Activated CD8-positive, alpha-beta memory T cell treated with anti-CD3 and anti-CD28 coated beads for 1 hour (primary cell): ENCODE measurements at regions not wholly inside any gene's neighbourhood (a gene's known extent, or its start where the extent isn't known, plus 50 kb on each side); places are given as distances from the start of the nearest gene placed in this dataset.
"Not testable (repeated sequence)": the region's sequence is repeated elsewhere in the genome, so short reads cannot be mapped to it uniquely, and the experiment has no call there.

Source experiments
- DNase-seq, 2 donors: peaks; one replicate each; pipeline ENCODE4 v3.0.0-alpha.2; 2020; ENCODE audit warnings: low read depth in 1 of 2; ENCODE audit errors: extremely low read depth in 1 of 2

GRCh38 chr17:77036841-77037381 lies 103.9 kb upstream of the SEC14L1 start:
- DNase-seq, result no peak

- DNase-seq, result no peak
These were observed 102.8 kb upstream of the SEC14L1 start for GRCh38 chr17:77037943-77038342.

- DNase-seq, result no peak
These were observed 101.7 kb upstream of the SEC14L1 start for GRCh38 chr17:77038884-77039555.

- no peak for DNase-seq
These were observed 98.1 kb upstream of the SEC14L1 start for GRCh38 chr17:77042476-77043231.

GRCh38 chr17:77045441-77046041 lies 95.2 kb upstream of the SEC14L1 start:
- no peak for DNase-seq

GRCh38 chr17:77049440-77049839 lies 91.3 kb upstream of the SEC14L1 start:
- DNase-seq, result no peak

GRCh38 chr17:77050901-77051300 lies 89.9 kb upstream of the SEC14L1 start:
- DNase-seq, result not testable (repeated sequence)

- no peak for DNase-seq
These were observed 85.8 kb upstream of the SEC14L1 start for GRCh38 chr17:77054936-77055335.

GRCh38 chr17:77055453-77055852 lies 85.3 kb upstream of the SEC14L1 start:
- no peak for DNase-seq

GRCh38 chr17:77058016-77058415 lies 82.8 kb upstream of the SEC14L1 start:
- no peak for DNase-seq

GRCh38 chr17:77061669-77062068 lies 79.1 kb upstream of the SEC14L1 start:
- no peak for DNase-seq

- no peak for DNase-seq
These were observed 76.2 kb upstream of the SEC14L1 start for GRCh38 chr17:77064598-77064997.

GRCh38 chr17:77066165-77066564 lies 74.6 kb upstream of the SEC14L1 start:
- no peak for DNase-seq

- not testable (repeated sequence) for DNase-seq
These were observed 73.9 kb upstream of the SEC14L1 start for GRCh38 chr17:77066726-77067409.

GRCh38 chr17:77068915-77069314 lies 71.9 kb upstream of the SEC14L1 start:
- DNase-seq, result no peak

GRCh38 chr17:77070888-77071279 lies 69.9 kb upstream of the SEC14L1 start:
- DNase-seq, result no peak

- no peak for DNase-seq
These were observed 68.8 kb upstream of the SEC14L1 start for GRCh38 chr17:77071925-77072490.

GRCh38 chr17:77072670-77073069 lies 68.1 kb upstream of the SEC14L1 start:
- DNase-seq, result no peak

GRCh38 chr17:77074681-77075080 lies 66.1 kb upstream of the SEC14L1 start:
- DNase-seq, result no peak

GRCh38 chr17:77076124-77076830 lies 64.5 kb upstream of the SEC14L1 start:
- DNase-seq, result no peak
